ENCODE measurements at regions not wholly inside any gene's neighbourhood (a gene's known extent, or its start where the extent isn't known, plus 50 kb on each side); places are given as distances from the start of the nearest gene placed in this dataset.

DNA sequence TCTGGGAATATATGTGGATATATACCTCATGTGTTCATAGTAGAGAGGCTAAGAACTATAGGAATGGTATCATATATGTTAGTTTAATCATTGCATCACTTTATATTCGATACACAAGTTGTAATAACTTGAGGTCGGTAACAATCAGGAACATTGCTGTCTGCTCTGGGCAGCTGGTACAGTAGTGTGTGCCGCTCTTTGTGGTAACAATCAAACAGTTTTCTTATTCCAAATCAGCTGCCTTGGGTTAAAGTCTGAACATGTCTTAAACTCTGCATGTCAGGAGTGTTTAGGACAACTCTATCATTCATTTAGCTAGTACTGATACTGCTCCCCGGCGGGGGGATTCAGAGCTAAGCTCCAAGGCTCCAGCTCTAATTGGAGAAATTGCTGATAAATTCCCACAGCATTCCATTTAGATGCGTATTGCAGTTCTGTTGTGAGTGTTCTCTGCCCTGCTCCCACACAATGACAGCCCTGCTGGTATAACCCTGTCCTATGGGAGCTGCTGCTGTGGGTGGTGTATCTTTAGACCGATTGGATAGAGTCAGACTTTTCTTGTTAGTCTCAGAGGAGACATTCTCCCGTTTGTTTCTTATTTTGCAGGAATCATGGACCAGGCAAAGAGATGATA is 707.5 kb upstream of the FZD8 start:
- no peaks in the 10 kb centered on the region for H3K9me3 Mint-ChIP-seq
- no peak for DNase-seq (ENCODE audit: low read depth, low spot score)
- H3K4me1 Mint-ChIP-seq: no peaks in the 10 kb centered on the region
- H3K27ac Mint-ChIP-seq (ENCODE audit: unreplicated experiment): no peak overlapping the region
- H3K27me3 Mint-ChIP-seq (ENCODE audit: low read depth): no peaks in the 10 kb centered on the region
- H3K4me3 Mint-ChIP-seq: no peak overlapping the region
- TF ChIP-seq, protein P1, sequence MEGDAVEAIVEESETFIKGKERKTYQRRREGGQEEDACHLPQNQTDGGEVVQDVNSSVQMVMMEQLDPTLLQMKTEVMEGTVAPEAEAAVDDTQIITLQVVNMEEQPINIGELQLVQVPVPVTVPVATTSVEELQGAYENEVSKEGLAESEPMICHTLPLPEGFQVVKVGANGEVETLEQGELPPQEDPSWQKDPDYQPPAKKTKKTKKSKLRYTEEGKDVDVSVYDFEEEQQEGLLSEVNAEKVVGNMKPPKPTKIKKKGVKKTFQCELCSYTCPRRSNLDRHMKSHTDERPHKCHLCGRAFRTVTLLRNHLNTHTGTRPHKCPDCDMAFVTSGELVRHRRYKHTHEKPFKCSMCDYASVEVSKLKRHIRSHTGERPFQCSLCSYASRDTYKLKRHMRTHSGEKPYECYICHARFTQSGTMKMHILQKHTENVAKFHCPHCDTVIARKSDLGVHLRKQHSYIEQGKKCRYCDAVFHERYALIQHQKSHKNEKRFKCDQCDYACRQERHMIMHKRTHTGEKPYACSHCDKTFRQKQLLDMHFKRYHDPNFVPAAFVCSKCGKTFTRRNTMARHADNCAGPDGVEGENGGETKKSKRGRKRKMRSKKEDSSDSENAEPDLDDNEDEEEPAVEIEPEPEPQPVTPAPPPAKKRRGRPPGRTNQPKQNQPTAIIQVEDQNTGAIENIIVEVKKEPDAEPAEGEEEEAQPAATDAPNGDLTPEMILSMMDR (conservative IDR thresholded peaks at IDR 0.05): no peak
- no peaks in the 10 kb centered on the region for H3K36me3 Mint-ChIP-seq (ENCODE audit: low read depth)

- Mint-ChIP-seq H3K4me3 (no peak overlapping the region), H3K9me3 (peaks cover 2% of the 10 kb centered on the region)
- no peak for DNase-seq (ENCODE audit: low read depth, low spot score)
Observed at GRCh38 chr10:36345807-36346206, 703.7 kb upstream of the FZD8 start.

DNA sequence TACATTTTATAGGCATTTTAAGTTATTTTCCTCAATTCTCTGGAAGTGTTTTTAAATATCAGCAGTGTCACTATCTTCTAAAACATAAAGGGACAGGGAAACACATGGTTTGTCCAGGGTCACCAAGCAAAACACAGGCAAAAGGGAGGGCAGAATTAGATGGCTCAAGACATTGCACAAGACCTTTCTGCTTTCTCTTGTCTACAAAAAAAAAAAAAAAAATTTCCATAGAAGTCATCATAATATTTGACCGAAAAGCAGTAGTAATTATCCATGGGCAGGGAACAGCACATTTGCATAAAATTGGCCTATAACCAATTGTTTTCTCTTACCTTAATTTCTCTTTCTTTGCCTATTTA is 703.1 kb upstream of the FZD8 start:
- DNase-seq (ENCODE audit: low read depth, low spot score): no peak
- no peaks in the 10 kb centered on the region for H3K36me3 Mint-ChIP-seq (ENCODE audit: low read depth)
- H3K9me3 Mint-ChIP-seq: peaks cover 2% of the 10 kb centered on the region
- no peaks in the 10 kb centered on the region for H3K27me3 Mint-ChIP-seq (ENCODE audit: low read depth)
- TF ChIP-seq, protein P1 (conservative IDR thresholded peaks at IDR 0.05): no peak
- no peaks in the 10 kb centered on the region for H3K4me1 Mint-ChIP-seq
- H3K27ac Mint-ChIP-seq (ENCODE audit: unreplicated experiment): no peak overlapping the region
- no peak overlapping the region for H3K4me3 Mint-ChIP-seq

More at GRCh38 chr10:36345807-36346206, 703.7 kb upstream of the FZD8 start:
- Mint-ChIP-seq H3K36me3 (ENCODE audit: low read depth) (no peaks in the 10 kb centered on the region), H3K4me1 (no peaks in the 10 kb centered on the region), H3K27me3 (ENCODE audit: low read depth) (no peaks in the 10 kb centered on the region), H3K27ac (ENCODE audit: unreplicated experiment) (no peak overlapping the region)
- TF ChIP-seq, protein P1 (conservative IDR thresholded peaks at IDR 0.05): no peak

GRCh38 chr10:36344240-36345174 is 702.4 kb upstream of the FZD8 start:
- no peak for DNase-seq (ENCODE audit: low read depth, low spot score)
- Mint-ChIP-seq H3K27me3 (ENCODE audit: low read depth) (no peaks in the 10 kb centered on the region), H3K36me3 (ENCODE audit: low read depth) (no peaks in the 10 kb centered on the region), H3K27ac (ENCODE audit: unreplicated experiment) (no peak overlapping the region), H3K4me3 (no peak overlapping the region), H3K9me3 (peaks cover 2% of the 10 kb centered on the region), H3K4me1 (no peaks in the 10 kb centered on the region)
- TF ChIP-seq, protein P1 (conservative IDR thresholded peaks at IDR 0.05): no peak

GRCh38 chr10:36342781-36343180 is 700.7 kb upstream of the FZD8 start:
- TF ChIP-seq, protein P1 (conservative IDR thresholded peaks at IDR 0.05): no peak
- DNase-seq (ENCODE audit: low read depth, low spot score): no peak
- no peak overlapping the region for H3K27ac Mint-ChIP-seq (ENCODE audit: unreplicated experiment)

More at GRCh38 chr10:36342781-36343180, 700.7 kb upstream of the FZD8 start:
- no peaks in the 10 kb centered on the region for H3K4me1 Mint-ChIP-seq
- peaks cover 2% of the 10 kb centered on the region for H3K9me3 Mint-ChIP-seq
- H3K36me3 Mint-ChIP-seq (ENCODE audit: low read depth): no peaks in the 10 kb centered on the region
- no peak overlapping the region for H3K4me3 Mint-ChIP-seq
- no peaks in the 10 kb centered on the region for H3K27me3 Mint-ChIP-seq (ENCODE audit: low read depth)

Data from neural crest cell (in vitro differentiated cells).